Loucy (cell line): ENCODE measurements at regions not wholly inside any gene's neighbourhood (a gene's known extent, or its start where the extent isn't known, plus 50 kb on each side); places are given as distances from the start of the nearest gene placed in this dataset.

Experiments
- H2AFZ ChIP-seq: fragments of 200-600 bp; sonication (generic); 2 replicates; pipeline ENCODE4 v1.6.0; 2016; ENCODE audit warnings: antibody characterized with exemption, mild to moderate bottlenecking, low read length, moderate library complexity
- H3F3A ChIP-seq: fragments of 200-600 bp; 2 replicates; pipeline ENCODE4 v1.6.0; 2016; ENCODE audit warnings: antibody characterized with exemption, low read depth, mild to moderate bottlenecking
- H3K27me3 ChIP-seq: fragments of 200-600 bp; sonication (generic); 2 replicates; pipeline ENCODE4 v1.6.1; 2014; ENCODE audit warnings: low read length, mild to moderate bottlenecking; ENCODE audit not compliant: insufficient read depth, poor library complexity, severe bottlenecking
- H3K36me3 ChIP-seq: fragments of 200-600 bp; sonication (generic); 2 replicates; pipeline ENCODE4 v1.6.1; 2016; ENCODE audit warnings: low read length; ENCODE audit not compliant: insufficient read depth
- H3K4me1 ChIP-seq: fragments of 200-600 bp; sonication (generic); 2 replicates; pipeline ENCODE4 v1.5.1; 2014; ENCODE audit warnings: low read length, mild to moderate bottlenecking; ENCODE audit not compliant: insufficient read depth, poor library complexity, severe bottlenecking
- H3K4me2 ChIP-seq: fragments of 200-600 bp; sonication (generic); 2 replicates; pipeline ENCODE4 v1.6.0; 2014; ENCODE audit warnings: antibody characterized with exemption, low read length, low read depth, mild to moderate bottlenecking; ENCODE audit not compliant: poor library complexity, severe bottlenecking
- H3K4me3 ChIP-seq: fragments of 200-600 bp; sonication (generic); 2 replicates; pipeline ENCODE4 v1.5.1; 2014; ENCODE audit warnings: low read length, mild to moderate bottlenecking, mixed read lengths; ENCODE audit not compliant: poor library complexity, severe bottlenecking
- H3K79me2 ChIP-seq: fragments of 200-600 bp; sonication (generic); 2 replicates; pipeline ENCODE4 v1.6.1; 2014; ENCODE audit warnings: low read length; ENCODE audit not compliant: insufficient read depth
- H3K9ac ChIP-seq: fragments of 200-600 bp; sonication (generic); 2 replicates; pipeline ENCODE4 v1.6.0; 2014; ENCODE audit warnings: mild to moderate bottlenecking, low read depth, low read length, moderate library complexity; ENCODE audit not compliant: poor library complexity, severe bottlenecking
- H3K9me2 ChIP-seq: fragments of 200-600 bp; sonication (generic); replicated peaks from 2 replicates; pipeline ENCODE4 v1.6.1; 2016; ENCODE audit warnings: low read depth, low read length, mixed read lengths
- H3K9me3 ChIP-seq: fragments of 200-600 bp; sonication (generic); 2 replicates; pipeline ENCODE4 v1.6.1; 2014; ENCODE audit warnings: mild to moderate bottlenecking, antibody characterized with exemption, low read length, low read depth; ENCODE audit not compliant: insufficient read depth
- H4K20me1 ChIP-seq: fragments of 200-600 bp; sonication (generic); 2 replicates; pipeline ENCODE4 v1.6.0; 2014; ENCODE audit warnings: antibody characterized with exemption, low read length, mild to moderate bottlenecking; ENCODE audit not compliant: insufficient read depth, poor library complexity, severe bottlenecking
- CTCF ChIP-seq: fragments of 200-600 bp; sonication (generic); conservative IDR thresholded peaks from 2 replicates; pipeline ENCODE4 v1.5.1; 2014; ENCODE audit warnings: mild to moderate bottlenecking, antibody characterized with exemption, low read length
- EZH2phosphoT487 ChIP-seq: fragments of 200-600 bp; IDR thresholded peaks from 2 replicates; pipeline ENCODE4 v1.6.1; 2018; ENCODE audit warnings: antibody characterized with exemption, mild to moderate bottlenecking, moderate library complexity, borderline replicate concordance

- no peak overlapping the region for H3K9ac ChIP-seq
- H3K36me3 ChIP-seq: no peaks in the 10 kb centered on the region
- H4K20me1 ChIP-seq: no peaks in the 10 kb centered on the region
- H3K4me3 ChIP-seq: no peak overlapping the region
- H3K9me2 ChIP-seq: no peaks in the 10 kb centered on the region
- no peak overlapping the region for H3K4me2 ChIP-seq
- TF ChIP-seq EZH2phosphoT487: no peak
- TF ChIP-seq CTCF: no peak
- no peaks in the 10 kb centered on the region for H3K9me3 ChIP-seq
- H3K27me3 ChIP-seq: no peaks in the 10 kb centered on the region
- no peaks in the 10 kb centered on the region for H3F3A ChIP-seq
- no peaks in the 10 kb centered on the region for H3K79me2 ChIP-seq
- no peaks in the 10 kb centered on the region for H3K4me1 ChIP-seq
- no peak overlapping the region for H2AFZ ChIP-seq
These were observed 108.7 kb upstream of the PFKP start for GRCh38 chr10:2958659-2959058.

GRCh38 chr10:2957785-2958184 is 109.6 kb upstream of the PFKP start:
- H3K79me2 ChIP-seq: no peaks in the 10 kb centered on the region
- no peak for TF ChIP-seq EZH2phosphoT487
- no peak for TF ChIP-seq CTCF
- H3K9me2 ChIP-seq: no peaks in the 10 kb centered on the region
- H3K9ac ChIP-seq: no peak overlapping the region
- H3K36me3 ChIP-seq: no peaks in the 10 kb centered on the region
- no peaks in the 10 kb centered on the region for H3K4me1 ChIP-seq
- no peaks in the 10 kb centered on the region for H3F3A ChIP-seq
- H3K4me2 ChIP-seq: no peak overlapping the region
- no peaks in the 10 kb centered on the region for H3K27me3 ChIP-seq
- no peak overlapping the region for H3K4me3 ChIP-seq
- H3K9me3 ChIP-seq: no peaks in the 10 kb centered on the region
- H2AFZ ChIP-seq: no peak overlapping the region
- H4K20me1 ChIP-seq: no peaks in the 10 kb centered on the region

- no peak overlapping the region for H2AFZ ChIP-seq
- no peak overlapping the region for H3K4me3 ChIP-seq
- H3F3A ChIP-seq: no peaks in the 10 kb centered on the region
- H3K27me3 ChIP-seq: no peaks in the 10 kb centered on the region
- TF ChIP-seq EZH2phosphoT487 (no peak), CTCF (no peak)
- no peak overlapping the region for H3K9ac ChIP-seq
- no peaks in the 10 kb centered on the region for H3K36me3 ChIP-seq
- H3K4me2 ChIP-seq: no peak overlapping the region
- no peaks in the 10 kb centered on the region for H4K20me1 ChIP-seq
- H3K9me2 ChIP-seq: no peaks in the 10 kb centered on the region
- H3K9me3 ChIP-seq: no peaks in the 10 kb centered on the region
- H3K79me2 ChIP-seq: no peaks in the 10 kb centered on the region
- H3K4me1 ChIP-seq: no peaks in the 10 kb centered on the region
These were observed 112.3 kb upstream of the PFKP start for GRCh38 chr10:2955064-2955463.
